SIG-M5 treated with dmso at 0.1 percent for 504 hours (cell line): ENCODE measurements at regions not wholly inside any gene's neighbourhood (a gene's known extent, or its start where the extent isn't known, plus 50 kb on each side); places are given as distances from the start of the nearest gene placed in this dataset.
"Not testable (repeated sequence)": the region's sequence is repeated elsewhere in the genome, so short reads cannot be mapped to it uniquely, and the experiment has no call there.

Source experiments
- DNase-seq: peaks from one replicate; lab custom pipeline; 2025; ENCODE audit not compliant: unreplicated experiment; lab: John Stamatoyannopoulos, UW

DNA sequence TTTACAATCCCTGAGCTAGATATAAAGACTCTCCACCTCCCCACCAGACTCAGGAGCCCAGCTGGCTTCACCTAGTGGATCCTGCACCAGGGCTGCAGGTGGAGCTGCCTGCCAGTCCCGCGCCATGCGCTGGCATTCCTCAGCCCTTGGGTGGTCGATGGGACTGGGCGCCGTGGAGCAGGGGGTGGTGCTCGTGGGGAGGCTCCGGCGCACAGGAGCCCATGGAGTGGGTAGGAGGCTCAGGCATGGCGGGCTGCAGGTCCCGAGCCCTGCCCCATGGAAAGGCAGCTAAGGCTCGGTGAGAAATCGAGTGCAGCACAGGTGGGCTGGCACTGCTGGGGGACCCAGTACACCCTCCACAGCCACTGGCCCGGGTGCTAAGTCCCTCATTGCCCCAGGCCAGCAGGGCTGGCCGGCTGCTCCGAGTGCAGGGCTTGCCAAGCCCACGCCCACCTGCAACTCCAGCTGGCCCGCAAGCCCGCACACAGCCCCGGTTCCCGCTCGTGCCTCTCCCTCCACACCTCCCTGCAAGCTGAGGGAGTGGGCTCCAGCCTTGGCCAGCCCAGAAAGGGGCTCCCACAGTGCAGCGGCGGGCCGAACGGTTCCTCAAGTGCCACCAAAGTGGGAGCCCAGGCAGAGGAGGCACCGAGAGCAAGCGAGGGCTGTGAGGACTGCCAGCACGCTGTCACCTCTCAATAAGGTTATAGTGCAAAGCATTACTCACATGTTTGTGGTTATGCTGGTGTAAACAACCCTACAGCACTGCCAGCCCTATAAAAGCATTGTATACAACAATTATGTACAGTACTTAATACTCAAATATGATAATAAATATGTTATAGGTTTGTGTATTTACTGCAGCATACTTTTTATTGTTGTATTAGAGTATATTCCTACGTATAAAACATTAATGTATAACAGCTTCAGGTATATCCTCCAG is 757.3 kb downstream of the SLC6A15 start:
- not testable (repeated sequence) for DNase-seq

DNA sequence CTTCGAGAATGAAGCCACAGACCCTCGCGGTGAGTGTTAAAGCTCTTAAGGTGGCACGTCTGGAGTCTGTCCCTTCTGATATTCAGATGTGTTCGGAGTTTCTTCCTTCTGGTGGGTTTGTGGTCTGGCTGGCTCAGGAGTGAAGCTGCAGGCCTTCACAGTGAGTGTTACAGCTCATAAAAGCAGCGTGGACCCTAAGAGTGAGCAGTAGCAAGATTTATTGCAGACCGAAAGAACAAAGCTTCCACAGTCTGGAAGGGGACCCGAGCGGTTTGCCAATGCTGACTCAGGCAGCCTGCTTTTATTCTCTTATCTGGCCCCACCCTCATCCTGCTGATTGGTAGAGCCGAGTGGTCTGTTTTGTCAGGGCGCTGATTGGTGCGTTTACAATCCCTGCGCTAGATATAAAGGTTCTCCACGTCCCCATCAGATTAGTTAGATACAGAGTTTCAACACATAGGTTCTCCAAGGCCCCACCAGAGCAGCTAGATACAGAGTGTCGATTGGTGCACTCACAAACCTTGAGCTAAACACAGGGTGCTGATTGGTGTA is 758.1 kb downstream of the SLC6A15 start:
- not testable (repeated sequence) for DNase-seq

GRCh38 chr12:84150201-84150600 is 762.4 kb downstream of the SLC6A15 start:
- DNase-seq, result no peak

- DNase-seq, result no peak
Measured at GRCh38 chr12:84148335-84148734, 764.3 kb downstream of the SLC6A15 start.

DNA sequence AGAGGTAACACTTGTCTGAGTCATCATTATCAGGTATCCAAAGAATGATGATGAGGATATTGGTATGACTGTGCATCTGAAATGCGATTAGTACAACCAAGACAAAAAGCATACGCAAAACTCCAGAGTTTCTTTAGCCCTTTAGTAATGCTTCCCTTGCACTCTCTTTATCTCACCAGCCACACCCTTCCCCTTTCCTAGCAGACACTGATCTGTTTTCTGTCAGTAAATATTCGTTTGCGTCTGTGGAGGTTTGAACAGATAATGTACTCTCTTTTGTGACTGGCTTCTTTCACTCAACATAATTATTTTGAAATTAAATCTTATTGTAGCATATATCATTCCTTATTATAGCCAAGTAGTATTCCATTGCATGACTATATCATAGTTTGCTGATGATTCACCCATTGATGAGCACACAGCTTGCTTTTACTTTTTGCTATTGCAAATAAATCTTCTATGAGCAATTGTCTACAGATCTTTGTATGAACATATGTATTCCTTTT is 775.7 kb downstream of the SLC6A15 start:
- DNase-seq, result no peak

DNA sequence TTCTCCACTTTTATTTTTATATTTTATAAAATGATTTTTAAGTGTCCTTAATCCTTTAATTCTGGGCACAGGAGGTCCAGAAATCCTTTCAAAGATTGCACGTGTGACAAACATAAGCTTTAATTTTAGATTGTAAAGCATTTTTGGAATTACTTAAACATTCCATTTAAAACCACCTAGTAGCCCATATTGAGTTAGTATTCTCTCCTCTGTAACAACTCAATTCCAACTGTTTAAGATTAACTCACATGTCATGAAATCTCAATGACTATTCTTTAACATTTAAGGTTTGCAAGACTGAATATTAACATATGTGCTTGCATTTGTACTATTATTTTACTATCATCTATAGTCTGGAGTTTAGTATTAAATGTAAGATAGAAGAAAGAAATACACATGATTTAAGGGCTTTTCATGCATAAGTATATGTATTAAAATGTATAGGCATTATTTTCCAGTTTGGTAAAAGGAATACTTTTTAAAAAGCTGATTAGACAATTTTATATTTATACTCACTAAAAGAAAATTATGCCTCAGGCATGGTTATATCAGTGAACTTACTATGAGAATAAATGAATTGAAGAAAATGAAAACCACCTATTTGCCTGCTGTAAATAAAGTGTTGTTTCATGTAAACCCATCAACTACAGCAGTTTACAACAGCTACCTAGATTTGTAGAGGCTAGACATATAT is 776.9 kb downstream of the SLC6A15 start:
- no peak for DNase-seq

DNA sequence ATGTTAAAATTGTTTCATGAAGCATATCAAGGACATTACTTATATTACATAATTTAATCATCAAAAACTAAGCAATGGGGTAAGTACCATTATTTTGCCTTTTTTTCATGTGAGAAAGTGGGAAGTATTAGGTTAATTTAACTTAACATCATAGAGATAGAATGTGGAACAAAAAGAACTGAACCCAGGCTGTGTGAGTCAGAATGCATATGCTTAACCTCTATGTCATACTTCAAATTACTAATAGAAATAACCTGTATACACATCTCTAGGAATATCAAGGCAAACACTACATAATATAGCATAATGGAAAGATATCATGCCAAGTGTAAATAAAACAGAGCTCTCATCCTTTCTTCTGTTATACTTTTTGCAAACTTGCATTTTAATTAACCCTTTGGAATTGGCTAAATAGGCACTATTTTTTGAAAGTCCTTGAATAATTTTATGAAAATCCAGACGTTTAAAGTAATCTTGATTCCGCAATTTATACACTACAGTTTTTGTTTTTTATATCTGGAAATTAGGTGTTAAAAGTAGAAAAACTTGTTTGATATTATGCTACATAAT is 777.7 kb downstream of the SLC6A15 start:
- no peak for DNase-seq

DNA sequence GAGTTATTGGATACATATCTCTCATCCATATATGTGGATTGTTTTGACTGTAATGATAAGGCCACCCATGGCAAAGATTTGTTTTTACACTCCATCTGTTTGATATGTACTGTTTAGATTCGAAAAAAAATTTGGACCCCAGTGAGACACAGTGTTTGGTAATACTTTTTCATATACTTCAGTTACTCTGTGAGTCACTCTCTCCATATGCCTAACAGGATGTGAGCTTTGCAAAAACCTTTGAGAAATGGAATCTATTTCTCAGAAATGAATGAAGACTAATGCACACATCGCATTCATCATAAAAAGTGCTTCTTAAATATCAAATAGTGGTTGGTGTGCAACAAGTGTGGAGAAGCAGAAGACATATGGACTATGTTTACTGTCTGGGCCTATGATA is 781.5 kb downstream of the SLC6A15 start:
- no peak for DNase-seq

DNA sequence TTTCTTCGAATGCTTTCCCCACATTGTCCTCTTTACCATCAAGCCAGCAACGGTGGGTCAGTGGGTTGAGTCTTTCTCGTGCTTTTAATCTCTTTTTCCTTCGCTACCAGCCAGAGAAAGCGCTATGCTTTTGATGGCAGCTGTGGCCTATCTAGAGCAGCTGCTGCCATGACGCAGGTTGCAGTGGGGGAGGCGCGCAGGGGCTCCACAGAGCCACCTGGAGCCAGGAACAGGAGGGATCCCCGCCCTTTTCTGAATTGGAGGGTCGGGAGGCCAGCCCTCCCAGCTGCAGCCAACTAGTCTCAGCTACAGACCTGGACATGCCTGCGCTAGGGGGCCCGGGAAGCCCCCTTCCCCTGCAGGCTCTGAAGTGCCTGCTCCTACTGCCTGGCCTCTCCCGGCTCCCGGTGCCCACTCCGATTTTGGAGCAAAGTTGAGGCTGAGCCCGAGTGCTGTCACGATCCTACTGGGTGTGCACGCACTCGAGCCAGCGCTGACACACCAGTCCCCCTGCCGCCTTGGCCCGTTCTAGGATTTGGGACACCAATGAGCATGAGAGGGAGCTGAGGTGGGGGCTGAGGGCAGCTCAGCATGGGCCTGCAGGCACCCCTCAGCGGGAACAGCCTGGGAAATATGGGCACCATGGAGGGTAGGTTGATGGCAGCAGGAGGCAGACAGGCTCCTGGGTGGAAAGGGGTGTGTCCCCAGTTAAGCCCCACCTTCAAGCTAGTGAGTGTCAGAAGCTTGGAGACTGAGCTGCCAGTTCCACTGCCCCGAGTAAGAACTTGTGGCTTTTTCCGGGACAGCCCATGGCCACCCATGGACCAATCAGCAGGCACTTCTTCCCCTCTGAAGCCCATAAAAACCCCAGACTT is 784.2 kb downstream of the SLC6A15 start:
- no peak for DNase-seq

DNA sequence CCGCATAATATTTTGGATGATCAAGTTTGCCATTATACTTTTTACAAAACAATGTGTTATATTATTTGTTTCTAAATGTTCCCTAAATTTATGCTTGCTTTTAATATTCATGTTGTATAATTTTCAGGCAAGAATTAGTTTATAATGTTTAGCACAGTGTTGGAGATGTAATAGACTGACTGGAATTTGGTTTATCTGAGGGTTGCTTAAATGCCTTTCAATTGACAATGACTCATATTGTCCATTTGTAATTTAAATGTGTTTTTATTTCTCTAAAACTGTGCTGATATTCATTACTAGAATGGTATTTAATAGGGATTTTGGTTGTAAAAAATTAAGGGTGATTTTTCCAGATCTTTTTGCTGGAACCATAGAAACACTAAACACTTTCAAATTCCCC is 788.4 kb downstream of the SLC6A15 start:
- no peak for DNase-seq

DNA sequence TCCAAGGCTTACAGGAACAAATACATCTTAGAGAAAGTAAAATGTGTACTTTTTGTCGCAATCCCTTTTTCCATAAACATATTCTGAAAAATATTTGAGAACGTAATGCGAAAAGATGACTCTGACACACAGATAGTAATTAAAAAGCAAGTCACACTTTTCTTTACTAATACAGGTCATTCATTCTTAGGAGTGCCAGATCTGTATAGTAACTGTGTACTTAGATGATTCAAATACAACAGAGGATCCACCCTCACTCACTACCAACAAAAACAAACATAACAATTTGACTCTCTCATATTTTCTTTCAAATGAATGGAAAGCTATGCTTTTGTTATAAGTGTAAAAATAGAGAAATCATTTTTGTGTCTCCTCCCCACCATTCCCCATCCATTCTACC is 795.4 kb downstream of the SLC6A15 start:
- DNase-seq, result no peak

- DNase-seq, result no peak
Measured at GRCh38 chr12:84113666-84114065, 798.9 kb downstream of the SLC6A15 start.

DNA sequence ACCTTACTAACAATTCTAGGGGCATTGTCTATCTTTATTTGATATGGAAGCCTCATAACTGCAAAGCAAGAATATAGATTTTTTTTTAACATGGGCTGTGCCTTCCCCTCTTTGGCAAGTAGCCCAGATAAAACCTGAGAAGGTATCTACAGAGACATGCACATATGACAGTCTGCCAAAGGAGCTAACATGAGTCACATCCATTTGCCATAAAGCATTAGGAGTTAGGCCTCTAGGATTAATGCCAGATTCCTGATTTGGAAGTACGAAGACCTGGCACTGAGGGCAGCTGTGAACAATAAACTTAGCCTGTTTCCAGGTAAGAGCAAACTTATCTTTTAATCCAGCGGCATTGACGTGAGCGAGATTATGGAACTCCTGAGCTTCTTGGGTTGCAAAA is 808.7 kb downstream of the SLC6A15 start:
- not testable (repeated sequence) for DNase-seq

DNA sequence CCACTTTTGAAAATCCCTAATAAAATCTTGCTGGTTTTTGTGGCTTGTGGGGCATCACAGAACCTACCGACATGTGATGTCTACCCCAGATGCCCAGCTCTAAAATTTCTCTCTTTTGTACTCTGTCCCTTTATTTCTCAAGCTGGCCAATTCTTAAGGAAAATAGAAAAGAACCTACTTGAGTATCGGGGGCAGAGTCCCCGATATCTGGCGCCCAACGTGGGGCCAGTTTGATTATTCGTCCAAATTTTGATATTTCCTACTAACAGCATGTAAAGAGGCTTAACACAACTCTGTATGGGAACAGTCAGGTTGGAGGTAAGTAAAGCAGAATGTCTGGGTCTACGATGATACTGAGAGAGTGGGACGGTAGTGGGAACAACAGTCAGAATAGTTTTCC is 810.6 kb downstream of the SLC6A15 start:
- not testable (repeated sequence) for DNase-seq

DNA sequence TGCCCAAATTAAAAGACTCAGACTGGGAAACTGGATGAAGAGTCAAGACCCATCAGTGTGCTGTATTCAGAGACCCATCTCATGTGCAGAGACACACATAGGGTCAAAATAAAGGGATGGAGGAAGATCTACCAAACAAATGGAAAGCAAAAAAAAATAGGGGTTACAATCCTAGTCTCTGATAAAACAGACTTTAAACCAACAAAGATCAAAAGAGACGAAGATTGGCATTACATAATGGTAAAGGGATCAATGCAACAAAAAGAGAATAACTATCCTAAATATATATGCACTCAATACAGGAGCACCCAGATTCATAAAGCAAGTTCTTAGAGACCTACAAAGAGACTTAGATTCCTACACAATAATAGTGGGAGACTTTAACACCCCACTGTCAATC is 813.0 kb downstream of the SLC6A15 start:
- DNase-seq, result not testable (repeated sequence)

DNA sequence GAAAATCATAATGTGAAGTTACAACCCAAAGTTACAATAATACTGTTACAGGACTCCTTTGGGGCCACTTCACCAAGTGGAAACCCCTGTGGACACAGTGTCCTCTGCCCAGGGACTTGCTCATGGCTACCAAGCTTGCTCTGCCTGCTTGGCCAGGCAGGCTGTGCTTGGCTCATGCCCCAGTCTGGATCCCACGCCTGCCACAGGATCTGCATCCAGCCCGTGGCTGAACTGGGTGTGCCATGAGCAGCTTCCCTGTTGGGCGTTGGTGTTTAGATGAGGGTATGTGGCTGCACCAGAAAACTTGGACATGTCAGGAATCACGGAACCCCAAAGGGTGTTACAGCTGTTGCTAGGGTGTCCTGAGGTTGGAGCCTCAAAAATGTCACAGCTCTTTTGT is 820.9 kb downstream of the SLC6A15 start:
- DNase-seq, result no peak

DNA sequence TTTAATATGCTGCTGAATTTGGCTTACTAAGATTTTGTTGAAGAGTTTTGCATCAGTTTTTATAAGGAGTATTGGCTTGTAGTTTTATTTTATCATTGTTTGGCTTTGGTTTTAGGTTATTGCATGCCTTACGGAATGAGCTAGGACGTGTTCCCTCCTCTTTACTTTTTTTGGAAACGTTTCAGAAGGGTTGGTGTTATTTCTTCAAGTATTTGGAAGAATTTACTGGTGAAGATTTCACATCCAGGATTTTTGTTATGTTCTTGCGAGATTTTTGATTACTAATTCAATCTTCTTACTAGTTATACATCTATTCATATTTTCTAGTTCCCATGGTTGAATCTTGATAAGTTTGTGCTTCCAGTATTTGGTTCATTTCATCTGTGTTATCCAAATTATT is 823.2 kb downstream of the SLC6A15 start:
- DNase-seq, result no peak

GRCh38 chr12:84085046-84085445 is 827.6 kb downstream of the SLC6A15 start:
- no peak for DNase-seq

DNA sequence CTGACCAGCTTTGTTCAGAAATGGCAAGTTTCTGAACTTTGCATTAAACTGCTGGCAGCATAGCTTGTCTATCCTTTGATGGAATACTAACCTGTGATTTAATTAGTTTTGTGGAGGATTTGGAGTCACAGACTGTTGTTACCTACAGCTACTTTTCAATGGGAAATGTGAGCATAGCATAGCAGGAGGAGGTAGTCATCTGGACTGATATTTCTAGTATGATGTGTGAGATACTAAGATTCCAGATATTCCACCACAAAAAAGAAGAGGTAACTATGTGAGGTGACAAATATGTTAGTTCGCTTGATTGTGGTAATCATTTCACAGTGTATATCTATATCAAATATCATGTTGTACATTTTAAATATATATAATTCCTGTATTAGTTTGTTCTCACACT is 833.0 kb downstream of the SLC6A15 start:
- no peak for DNase-seq

DNA sequence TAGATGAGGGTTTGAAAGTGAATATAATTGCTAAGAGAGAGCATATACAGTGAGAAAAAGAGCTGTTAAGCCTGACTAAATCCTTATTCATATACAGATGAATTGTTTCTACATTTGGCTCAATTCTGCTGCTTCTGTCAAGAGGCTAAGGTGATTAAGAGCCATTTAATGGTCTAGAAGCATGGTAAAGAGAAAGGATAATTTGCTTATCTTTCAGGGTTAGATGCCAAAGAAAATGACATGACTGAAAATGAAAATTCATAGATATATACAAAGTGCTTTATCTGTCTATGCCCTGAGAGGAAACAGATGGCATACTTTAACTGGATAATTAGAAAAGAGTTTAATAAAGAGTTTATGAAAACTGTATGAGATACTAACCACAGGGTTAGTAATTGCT is 834.9 kb downstream of the SLC6A15 start:
- DNase-seq, result no peak
